ENCODE measurements at regions not wholly inside any gene's neighbourhood (a gene's known extent, or its start where the extent isn't known, plus 50 kb on each side); places are given as distances from the start of the nearest gene placed in this dataset.

- TF ChIP-seq EP300 (conservative IDR thresholded peaks at IDR 0.05; ENCODE audit: poor library complexity, severe bottlenecking) (no peak), TAF1 (IDR thresholded peaks at IDR 0.05; ENCODE audit: low read depth) (no peak), EZH2 (IDR thresholded peaks at IDR 0.05; ENCODE audit: borderline replicate concordance, insufficient read depth, low read length, poor library complexity, severe bottlenecking) (no peak), POLR2AphosphoS5 (IDR thresholded peaks at IDR 0.05) (no peak), SMC3 (conservative IDR thresholded peaks at IDR 0.05; ENCODE audit: poor library complexity) (no peak), REST (IDR thresholded peaks at IDR 0.05; ENCODE audit: borderline replicate concordance) (no peak), MXI1 (conservative IDR thresholded peaks at IDR 0.05; ENCODE audit: poor library complexity, severe bottlenecking) (no peak), RAD21 (conservative IDR thresholded peaks at IDR 0.05) (no peak)
- TF ChIP-seq, protein P1, sequence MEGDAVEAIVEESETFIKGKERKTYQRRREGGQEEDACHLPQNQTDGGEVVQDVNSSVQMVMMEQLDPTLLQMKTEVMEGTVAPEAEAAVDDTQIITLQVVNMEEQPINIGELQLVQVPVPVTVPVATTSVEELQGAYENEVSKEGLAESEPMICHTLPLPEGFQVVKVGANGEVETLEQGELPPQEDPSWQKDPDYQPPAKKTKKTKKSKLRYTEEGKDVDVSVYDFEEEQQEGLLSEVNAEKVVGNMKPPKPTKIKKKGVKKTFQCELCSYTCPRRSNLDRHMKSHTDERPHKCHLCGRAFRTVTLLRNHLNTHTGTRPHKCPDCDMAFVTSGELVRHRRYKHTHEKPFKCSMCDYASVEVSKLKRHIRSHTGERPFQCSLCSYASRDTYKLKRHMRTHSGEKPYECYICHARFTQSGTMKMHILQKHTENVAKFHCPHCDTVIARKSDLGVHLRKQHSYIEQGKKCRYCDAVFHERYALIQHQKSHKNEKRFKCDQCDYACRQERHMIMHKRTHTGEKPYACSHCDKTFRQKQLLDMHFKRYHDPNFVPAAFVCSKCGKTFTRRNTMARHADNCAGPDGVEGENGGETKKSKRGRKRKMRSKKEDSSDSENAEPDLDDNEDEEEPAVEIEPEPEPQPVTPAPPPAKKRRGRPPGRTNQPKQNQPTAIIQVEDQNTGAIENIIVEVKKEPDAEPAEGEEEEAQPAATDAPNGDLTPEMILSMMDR (IDR thresholded peaks at IDR 0.05; ENCODE audit: poor library complexity, severe bottlenecking) = no peak
Observed at GRCh38 chr6:73898599-73898998, 202.6 kb downstream of the CD109 start.

Measured in neural cell (in vitro differentiated cells).